Myocyte (in vitro differentiated cells): ENCODE measurements at regions not wholly inside any gene's neighbourhood (a gene's known extent, or its start where the extent isn't known, plus 50 kb on each side); places are given as distances from the start of the nearest gene placed in this dataset.

Experiments used
- DNase-seq: peaks from one replicate; pipeline ENCODE4 v3.0.0-alpha.2; 2012; ENCODE audit warnings: low read depth

DNA sequence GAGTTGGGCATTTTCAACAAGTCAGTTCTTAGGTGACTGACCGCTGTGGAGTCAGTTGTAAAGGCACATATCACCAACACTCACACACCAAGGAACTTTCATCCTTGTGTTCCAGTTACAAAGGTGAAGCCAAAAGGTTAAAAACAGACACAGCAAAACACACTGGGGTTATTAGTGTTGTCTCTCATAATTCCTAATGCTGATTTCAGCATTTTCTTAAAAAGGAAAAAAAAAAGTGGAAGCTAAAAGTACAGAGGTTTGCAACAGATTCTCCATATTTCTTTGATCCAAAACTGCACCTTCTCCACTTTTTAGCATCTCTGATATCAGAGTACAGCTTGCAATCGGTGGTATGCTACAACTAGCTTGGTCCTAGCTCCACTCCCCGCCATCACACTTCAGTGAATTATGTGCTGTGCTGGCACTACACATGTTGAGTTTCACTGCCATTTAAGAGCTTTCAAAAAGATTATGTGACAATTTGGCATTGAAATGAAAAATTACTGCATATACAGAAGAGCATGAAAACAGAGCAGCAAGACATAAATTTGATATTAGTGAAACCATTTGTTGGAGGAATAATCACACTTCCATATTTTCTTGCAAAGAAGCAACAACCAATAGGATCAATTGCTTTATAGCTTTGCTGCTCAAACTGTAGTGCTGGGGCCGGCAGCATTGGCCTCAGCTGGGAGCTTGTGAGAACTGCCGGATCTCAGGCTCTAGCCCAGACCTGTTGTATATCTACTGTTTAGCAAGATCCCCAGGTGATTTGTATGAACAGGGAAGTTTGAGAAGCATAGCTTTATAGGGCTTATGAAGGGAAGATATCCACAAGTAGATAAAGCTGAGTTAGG lies 62.3 kb upstream of the DAPL1 start:
- no peak for DNase-seq

DNA sequence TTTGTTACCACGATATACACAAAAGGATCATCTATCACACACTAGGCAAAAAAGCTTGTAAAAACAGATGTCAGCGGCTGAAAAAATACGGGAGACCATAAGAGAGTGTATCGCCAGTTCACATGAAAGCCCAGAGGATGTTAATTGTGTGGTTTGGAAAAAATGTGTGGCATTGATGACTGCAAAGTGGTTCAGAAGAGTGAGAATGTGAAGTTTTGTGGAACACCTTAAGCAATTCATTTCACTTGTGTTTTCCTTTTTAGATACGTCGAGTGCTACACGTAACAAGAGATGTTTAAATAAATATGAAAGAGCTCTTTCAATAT lies 61.7 kb upstream of the DAPL1 start:
- DNase-seq: no peak

DNA sequence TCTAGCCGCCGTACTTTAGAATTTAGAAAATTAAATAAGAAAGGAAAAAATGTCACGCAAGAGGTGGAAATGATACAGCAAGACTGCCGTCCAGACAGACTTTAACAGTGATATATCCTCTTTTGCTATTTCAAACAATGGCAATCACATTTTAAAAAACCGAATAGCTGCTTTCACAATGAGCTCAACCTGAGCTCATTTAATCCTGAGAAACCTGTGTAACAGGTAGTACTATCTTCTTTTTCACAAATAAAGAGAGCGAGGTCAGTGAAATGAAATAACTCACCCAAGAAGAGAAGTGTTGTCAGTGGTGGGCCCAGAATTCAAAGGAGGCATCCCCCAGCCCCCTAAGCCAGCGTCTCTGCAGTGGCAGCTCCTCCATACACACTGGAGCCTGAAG lies 60.7 kb upstream of the DAPL1 start:
- DNase-seq: no peak

DNA sequence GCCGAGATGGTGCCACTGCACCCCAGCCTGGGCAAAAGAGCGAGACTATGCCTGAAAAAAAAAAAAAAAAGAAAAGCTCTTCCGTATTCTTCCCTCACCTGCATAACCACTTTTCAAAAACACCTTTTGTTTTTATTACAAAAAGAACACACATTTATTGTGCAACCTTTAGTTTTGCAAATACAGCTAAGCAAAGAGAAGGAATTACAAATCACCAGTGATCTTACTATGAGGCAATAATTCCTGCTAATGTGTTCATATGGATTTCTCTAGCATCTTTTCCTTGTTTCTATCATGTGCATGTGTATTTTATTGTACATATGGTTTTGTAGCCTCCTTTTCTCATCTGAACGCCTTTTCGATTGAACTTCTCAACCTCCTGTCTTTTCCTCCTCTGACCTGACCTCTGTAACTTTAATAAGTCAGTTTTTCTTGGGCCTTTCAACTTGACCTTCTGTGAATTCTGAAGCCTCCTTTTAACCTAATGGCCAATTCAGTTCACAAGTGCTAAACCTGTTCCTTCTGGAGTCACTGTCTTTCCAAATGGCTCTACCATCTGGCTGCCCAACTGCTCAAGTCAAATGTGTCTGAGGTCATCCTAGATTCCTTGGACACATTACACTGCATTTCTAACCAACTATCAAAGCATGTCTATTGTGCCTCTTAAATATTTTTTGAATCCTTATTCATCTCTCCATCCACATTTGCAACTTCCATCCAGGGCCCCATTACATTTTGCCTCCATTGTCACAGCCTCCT lies 59.1 kb upstream of the DAPL1 start:
- no peak for DNase-seq

DNA sequence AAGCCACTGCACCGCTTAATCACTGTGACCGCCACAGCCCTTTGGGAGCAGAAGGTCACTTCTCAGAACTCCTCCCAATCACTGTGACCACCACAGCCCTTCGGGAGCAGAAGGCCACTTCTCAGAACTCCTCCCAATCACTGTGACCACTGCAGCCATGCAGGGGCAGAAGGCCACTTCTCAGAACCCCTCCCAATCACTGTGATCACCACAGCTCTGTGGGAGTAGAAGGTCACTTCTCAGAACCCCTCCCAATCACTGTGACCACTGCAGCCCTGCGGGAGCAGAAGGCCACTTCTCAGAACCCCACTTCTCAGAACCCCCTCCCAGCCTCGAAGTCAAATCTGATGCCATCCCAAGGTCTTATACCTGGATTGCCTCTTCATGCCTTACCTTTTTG lies 56.8 kb upstream of the DAPL1 start:
- no peak for DNase-seq

DNA sequence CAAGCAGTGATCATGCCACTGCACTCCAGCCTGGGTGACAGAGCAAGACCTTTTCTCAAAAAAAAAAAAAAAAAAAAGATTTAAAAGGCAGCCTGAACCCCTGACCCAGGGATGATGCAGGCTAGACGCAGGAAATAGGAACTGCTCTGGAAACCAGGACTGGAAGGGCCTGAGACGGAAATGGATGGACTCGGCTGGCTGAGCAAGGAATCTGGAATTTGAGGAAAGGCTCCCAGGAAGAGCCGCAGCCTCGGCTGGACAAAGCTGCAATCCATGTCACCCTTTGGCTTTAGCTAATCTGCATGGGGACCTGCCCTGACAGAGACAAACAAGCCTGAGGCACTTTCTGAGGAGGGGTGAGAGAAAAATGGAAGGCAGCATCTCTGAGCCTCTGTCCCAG lies 55.0 kb upstream of the DAPL1 start:
- no peak for DNase-seq

DNA sequence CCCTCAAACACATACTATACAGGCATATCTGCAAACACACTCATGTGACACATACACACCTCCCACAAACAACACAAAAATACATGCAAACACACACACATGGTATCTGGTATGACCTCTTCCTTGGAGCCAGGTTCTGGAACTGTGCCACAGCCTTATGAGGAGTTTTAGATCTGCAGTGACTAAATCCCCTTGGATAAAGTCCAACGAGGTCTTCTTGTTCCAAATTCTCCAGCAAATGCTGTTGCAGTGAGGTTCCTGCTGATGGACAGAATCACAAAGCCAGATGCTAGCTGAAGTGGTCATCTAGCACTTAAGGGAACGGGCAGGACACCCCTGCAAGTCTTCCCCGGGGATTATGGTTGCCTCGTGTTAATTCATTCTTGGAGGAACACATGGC lies 54.5 kb upstream of the DAPL1 start:
- no peak for DNase-seq

DNA sequence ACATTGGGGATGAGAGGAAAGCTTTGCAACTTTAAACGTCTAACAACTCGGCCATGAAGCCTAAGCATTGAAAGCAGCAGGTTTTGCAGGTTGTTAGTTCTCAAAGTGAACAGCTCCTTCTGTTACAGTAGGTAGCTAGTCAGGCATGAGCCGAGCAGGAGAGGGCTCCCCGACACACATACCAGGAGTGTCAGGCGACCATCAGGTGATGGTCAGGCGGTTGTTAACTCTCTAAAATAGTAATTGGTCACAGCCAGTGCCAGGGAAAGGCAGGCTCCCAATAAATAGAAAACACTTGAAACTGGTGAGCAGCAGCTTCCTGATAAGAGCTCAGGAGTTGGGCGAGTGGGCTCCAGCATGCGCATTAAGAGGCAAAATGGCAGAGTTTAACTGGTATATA lies 53.5 kb upstream of the DAPL1 start:
- no peak for DNase-seq

DNA sequence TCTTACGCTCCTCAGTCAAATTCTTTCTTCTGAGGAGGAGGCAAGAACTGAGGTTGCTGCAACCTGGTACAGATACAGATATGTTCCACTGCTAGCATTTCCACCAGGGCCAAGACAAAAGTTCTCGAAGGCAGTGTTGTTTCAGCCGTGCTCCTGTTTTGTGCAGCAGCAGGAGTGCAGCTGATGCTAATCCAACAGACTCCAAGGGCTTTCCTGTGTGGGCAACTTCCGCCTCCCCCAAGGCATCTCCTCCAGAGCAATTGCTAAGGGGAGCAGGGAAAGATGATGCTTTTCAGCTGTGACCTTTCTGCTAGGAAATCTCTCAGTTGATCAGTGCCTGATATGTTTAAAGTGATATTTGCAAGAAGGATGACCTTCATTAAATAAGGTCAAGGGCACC lies 52.6 kb upstream of the DAPL1 start:
- no peak for DNase-seq

DNA sequence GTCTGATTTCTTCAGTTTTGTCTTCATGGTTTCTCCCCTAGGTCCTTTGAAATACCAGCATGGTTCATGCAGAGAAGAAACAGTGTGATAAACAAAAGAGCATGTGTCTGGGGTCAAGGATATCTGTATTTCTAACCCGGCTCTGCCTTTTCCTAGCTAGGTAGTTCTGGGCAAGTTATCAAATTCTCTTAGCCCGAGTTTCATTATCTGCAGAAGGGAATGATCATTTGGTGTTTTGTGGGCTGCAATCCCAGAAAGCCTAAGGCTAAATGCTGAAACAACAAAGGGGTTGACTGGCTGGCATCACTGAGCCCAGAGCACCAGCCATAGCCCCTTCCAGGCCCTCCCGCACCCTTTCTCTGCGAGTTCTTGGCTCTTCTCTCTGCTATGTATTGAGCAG lies 51.7 kb upstream of the DAPL1 start:
- DNase-seq: no peak

DNA sequence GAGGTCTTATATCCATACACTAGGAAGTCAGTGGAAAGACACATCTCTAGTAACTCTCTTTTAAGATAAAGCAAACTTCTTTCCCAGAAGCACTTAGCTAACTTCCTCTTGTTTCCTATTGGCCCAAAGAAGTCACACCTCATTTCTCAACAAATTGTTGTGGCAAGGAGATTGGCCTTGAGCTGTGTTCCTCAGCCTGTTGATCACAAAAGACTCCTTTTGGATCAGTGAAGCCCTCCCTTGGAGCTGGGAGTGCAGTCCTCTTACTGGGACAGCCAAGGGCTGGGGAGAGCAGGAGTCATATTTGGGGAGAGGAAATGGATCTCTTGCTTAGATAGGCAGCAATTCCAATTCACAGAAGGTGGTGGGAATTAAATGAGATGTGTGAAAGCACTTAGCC lies 51.2 kb upstream of the DAPL1 start:
- DNase-seq: no peak

DNA sequence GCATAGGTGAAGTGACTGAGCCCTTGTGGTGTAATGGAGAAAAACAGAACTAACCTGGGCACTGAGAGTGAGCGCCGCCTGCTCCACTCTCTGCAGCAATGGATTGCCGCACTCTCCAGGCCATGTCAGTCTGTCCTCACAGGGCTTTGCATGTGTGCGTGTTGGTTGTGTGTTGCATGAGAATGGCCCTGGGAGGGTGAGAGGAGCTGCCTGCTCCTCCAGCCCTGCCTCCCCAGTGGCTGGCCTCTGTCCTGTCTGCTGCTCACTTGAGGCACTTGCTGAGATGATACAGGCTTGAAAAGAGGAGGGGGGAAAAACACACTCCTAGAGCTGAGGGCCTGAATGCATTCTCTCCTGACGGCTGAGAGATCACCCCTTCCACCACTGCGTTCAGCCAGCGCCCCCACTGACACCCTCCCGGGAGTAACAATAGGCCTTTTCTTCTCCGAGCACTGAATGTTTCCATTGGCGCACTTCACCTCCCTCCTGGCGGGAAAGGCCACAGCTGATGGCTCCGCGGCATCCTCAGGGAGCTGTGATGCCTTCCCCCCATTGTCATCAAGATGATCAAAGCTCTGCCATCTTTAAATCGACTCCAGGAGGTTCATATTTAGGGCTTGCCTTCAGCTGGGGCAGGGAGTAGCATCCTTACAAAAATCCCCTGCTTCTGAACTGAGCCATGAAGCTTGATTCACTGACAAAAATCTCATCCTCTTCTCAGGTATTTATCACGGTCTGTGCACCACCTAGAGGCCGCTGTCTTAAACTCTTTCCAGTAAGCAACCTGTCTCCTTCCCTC lies 49.9 kb upstream of the DAPL1 start:
- DNase-seq: peak; percentile 55
